Breast epithelium (tissue), 3 donors: ENCODE measurements at regions not wholly inside any gene's neighbourhood (a gene's known extent, or its start where the extent isn't known, plus 50 kb on each side); places are given as distances from the start of the nearest gene placed in this dataset.

Experiments used
- POLR2A ChIP-seq: fragments of 450-650 bp; IDR thresholded peaks from one replicate; pipeline ENCODE4 v1.6.1; 2016; ENCODE audit warnings: antibody characterized with exemption, mild to moderate bottlenecking, moderate library complexity
- POLR2AphosphoS5 ChIP-seq, 3 donors: sonication (generic); formaldehyde crosslinking; IDR thresholded peaks; one replicate each; pipeline ENCODE4 v1.6.1; 2017; ENCODE audit warnings: antibody characterized with exemption in 3 of 3

- no peak for TF ChIP-seq POLR2AphosphoS5 (IDR thresholded peaks at IDR 0.05)
- TF ChIP-seq POLR2A: no peak
Observed at GRCh38 chr2:67559156-67559555, 162.0 kb downstream of the ETAA1 start.
